H54 (cell line): ENCODE measurements at regions not wholly inside any gene's neighbourhood (a gene's known extent, or its start where the extent isn't known, plus 50 kb on each side); places are given as distances from the start of the nearest gene placed in this dataset.

Experiments
- DNase-seq: peaks from one replicate; pipeline ENCODE4 v3.0.0; 2011; ENCODE audit warnings: low spot score, mixed read lengths; ENCODE audit not compliant: insufficient read length
- FAIRE-seq: peaks from 3 replicates; lab custom pipeline; 2011; peaks lifted over from hg19 to GRCh38; lab: Jason Lieb, UNC
- POLR2A ChIP-seq: IDR thresholded peaks from 2 replicates; pipeline ENCODE4 v1.6.1; 2011; ENCODE audit warnings: low read depth, mild to moderate bottlenecking, low read length

- no peak for FAIRE-seq
- no peak for DNase-seq
- TF ChIP-seq POLR2A, result no peak
Observed at GRCh38 chr2:41728788-41729338, 319.0 kb upstream of the PKDCC start.

- DNase-seq, result no peak
Observed at GRCh38 chr2:41729800-41730364, 317.9 kb upstream of the PKDCC start.

GRCh38 chr2:41735006-41735405, 312.8 kb upstream of the PKDCC start:
- DNase-seq, result no peak
- no peak for TF ChIP-seq POLR2A
- FAIRE-seq, result no peak

More at GRCh38 chr2:41729800-41730364, 317.9 kb upstream of the PKDCC start:
- no peak for TF ChIP-seq POLR2A
- FAIRE-seq, result no peak

GRCh38 chr2:41735476-41735875, 312.3 kb upstream of the PKDCC start:
- no peak for FAIRE-seq

GRCh38 chr2:41736105-41736567, 311.7 kb upstream of the PKDCC start:
- FAIRE-seq (no peak), DNase-seq (no peak)
- no peak for TF ChIP-seq POLR2A

More at GRCh38 chr2:41735476-41735875, 312.3 kb upstream of the PKDCC start:
- no peak for DNase-seq
- TF ChIP-seq POLR2A, result no peak

- FAIRE-seq (no peak), DNase-seq (no peak)
- no peak for TF ChIP-seq POLR2A
Observed at GRCh38 chr2:41736586-41736985, 311.2 kb upstream of the PKDCC start.

- no peak for TF ChIP-seq POLR2A
- FAIRE-seq (no peak), DNase-seq (no peak)
Observed at GRCh38 chr2:41737888-41738287, 309.9 kb upstream of the PKDCC start.

GRCh38 chr2:41741951-41742595, 305.7 kb upstream of the PKDCC start:
- no peak for TF ChIP-seq POLR2A
- no peak for FAIRE-seq

GRCh38 chr2:41743324-41743723, 304.5 kb upstream of the PKDCC start:
- FAIRE-seq (no peak), DNase-seq (no peak)
- TF ChIP-seq POLR2A, result no peak

More at GRCh38 chr2:41741951-41742595, 305.7 kb upstream of the PKDCC start:
- DNase-seq, result no peak

- FAIRE-seq, result no peak
- DNase-seq, result no peak
- no peak for TF ChIP-seq POLR2A
Observed at GRCh38 chr2:41750829-41751228, 297.0 kb upstream of the PKDCC start.

GRCh38 chr2:41759880-41760279, 287.9 kb upstream of the PKDCC start:
- no peak for FAIRE-seq
- DNase-seq, result no peak
- TF ChIP-seq POLR2A, result no peak

GRCh38 chr2:41763141-41763540, 284.7 kb upstream of the PKDCC start:
- FAIRE-seq (no peak), DNase-seq (no peak)
- no peak for TF ChIP-seq POLR2A

- TF ChIP-seq POLR2A, result no peak
- no peak for FAIRE-seq
- DNase-seq, result no peak
Observed at GRCh38 chr2:41764131-41764530, 283.7 kb upstream of the PKDCC start.

GRCh38 chr2:41764919-41765318, 282.9 kb upstream of the PKDCC start:
- FAIRE-seq, result no peak
- no peak for DNase-seq
- TF ChIP-seq POLR2A, result no peak

- no peak for TF ChIP-seq POLR2A
- DNase-seq (no peak), FAIRE-seq (no peak)
Observed at GRCh38 chr2:41768310-41768709, 279.5 kb upstream of the PKDCC start.

GRCh38 chr2:41771710-41772109, 276.1 kb upstream of the PKDCC start:
- DNase-seq (no peak), FAIRE-seq (no peak)
- TF ChIP-seq POLR2A, result no peak
